Activated CD8-positive, alpha-beta memory T cell treated with anti-CD3 and anti-CD28 coated beads for 36 hours (primary cell): ENCODE measurements at regions not wholly inside any gene's neighbourhood (a gene's known extent, or its start where the extent isn't known, plus 50 kb on each side); places are given as distances from the start of the nearest gene placed in this dataset.

Source experiments
- CTCF ChIA-PET: fragments of 350-600 bp; sonication (Branson Sonifier 250); formaldehyde crosslinking; loops from one replicate; lab custom pipeline; 2021; ENCODE audit warnings: antibody characterized with exemption; lab: Charles Lee
- POLR2A ChIA-PET: fragments of 350-600 bp; sonication (Branson Sonifier 250); formaldehyde crosslinking; loops from one replicate; lab custom pipeline; 2021; ENCODE audit warnings: antibody characterized with exemption; lab: Charles Lee

DNA sequence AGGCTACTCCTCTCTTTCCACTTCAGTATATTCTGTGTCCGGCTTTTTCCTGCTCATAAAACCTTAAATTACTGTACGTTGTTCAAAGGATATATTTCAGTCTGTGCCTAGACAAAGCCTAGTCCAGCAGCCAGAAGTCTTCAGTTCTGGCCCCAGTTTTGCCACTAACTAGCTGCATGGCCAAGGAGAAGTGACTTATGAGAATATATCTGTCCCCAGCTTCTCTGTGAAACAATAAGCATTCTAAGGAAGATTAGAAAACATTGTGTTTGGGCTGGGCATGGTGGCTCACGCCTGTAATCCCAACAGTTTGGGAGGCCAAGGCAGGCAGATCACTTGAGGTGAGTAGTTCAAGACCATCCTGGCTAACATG is 105.0 kb upstream of the HDAC9 start:
- ChIA-PET CTCF (no interaction called here), POLR2A (no interaction called here)

DNA sequence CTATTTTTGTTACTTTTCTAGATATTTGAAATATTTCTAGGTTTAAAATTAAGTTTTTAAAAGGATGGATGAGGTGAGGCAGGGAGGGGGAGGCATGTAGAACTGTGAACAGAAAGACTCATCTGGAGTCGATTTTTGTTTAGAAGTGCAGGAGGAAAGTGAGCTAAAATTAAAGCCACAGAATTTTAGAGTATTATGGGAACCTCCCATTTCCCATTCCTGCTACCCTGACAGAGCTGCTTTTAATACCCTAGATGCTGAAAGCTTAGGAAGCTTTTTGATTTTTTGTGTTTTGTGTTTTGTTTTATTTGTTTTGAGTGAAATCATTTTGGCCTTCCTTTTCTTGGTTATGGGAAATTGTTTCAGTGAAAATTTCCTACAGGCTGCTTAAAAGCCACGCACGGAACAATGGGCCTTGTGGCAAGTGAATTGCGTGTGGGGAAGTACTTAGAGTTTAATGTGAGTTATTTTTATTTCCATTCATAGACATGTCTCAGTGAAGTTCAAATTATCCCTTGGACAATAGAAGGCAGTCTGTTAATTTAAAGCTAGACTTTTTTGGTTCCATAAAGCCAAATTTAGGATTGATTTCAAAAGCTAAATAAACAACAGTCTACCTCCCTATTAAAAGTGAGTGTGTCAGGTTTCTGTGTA is 102.0 kb upstream of the HDAC9 start:
- CTCF ChIA-PET, result no interaction called here
- POLR2A ChIA-PET, result no interaction called here

DNA sequence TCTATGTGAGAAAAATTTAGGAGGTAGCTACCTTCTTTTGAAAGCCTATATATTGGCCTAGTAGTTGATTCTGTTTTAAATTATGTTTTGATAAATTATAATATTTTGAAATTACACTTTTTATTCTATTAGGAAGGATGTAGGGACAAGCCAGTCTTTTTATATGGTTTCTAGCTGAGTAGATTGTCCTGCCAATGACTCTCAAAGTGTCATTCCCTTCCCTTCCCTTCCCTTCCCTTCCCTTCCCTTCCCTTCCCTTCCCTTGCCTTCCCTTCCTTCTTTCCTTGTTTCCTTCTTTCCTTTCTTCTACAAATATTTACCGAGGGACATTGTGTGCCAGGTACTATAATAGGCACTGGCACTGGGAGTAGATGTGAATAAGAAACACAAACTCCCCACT is 99.7 kb upstream of the HDAC9 start:
- POLR2A ChIA-PET, result no interaction called here
- CTCF ChIA-PET, result no interaction called here

DNA sequence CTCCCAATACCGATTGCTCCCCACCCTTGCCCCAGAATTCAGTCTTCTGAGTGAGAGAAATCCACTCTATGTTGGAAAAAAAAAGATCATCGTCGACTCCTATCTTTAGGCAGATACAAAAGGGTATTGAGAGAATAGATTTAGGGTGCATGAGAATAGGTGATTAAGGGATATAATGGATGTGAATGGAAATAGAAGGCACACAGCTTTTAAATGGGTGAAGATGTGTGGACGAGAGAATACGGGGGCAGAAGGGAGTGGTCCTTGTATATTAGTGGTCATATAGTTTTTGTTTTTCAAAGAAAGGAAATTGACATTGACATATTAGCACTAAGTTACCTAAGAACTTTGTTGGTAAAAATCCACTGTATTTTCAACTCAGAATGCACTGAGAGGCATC is 98.6 kb upstream of the HDAC9 start:
- POLR2A ChIA-PET, result no interaction called here

DNA sequence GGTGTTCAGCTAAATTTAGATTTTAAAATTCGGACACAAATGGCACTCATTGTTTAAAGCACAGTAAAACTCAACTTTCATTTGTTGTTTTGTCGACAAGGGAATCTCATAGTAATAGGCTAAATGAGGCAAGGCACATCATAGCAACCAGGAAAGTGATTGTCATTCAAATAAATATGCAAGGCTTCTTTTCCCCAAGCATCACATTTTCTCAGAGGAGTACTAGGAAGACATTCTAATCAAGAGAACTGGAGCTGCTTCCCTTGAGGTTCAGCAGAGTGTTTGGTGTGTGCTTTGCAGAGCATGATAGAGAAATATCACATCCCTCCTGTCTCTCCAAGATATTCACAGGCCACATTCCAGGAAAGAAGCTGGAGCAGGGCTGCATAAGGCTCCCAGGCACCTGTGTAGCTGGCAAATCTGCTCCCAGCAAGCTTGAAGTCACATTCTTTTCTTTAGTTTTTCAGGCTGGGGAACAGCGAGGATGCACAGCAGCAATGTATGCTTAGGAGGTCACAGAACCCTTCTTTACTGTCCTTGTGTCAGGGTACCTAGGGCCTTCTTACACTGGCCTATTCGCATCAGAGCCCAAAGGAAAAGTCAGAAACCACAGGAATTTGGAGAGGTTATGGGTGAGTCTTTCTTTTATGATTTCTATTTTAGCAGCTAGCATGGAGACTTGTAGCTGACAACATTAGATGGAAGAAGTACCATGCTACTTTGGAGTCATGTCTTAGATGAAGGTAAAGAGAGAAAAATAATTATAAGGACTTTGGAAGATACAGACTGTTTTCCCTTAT is 95.9 kb upstream of the HDAC9 start:
- CTCF ChIA-PET, result no interaction called here
- POLR2A ChIA-PET, result no interaction called here

More for the DNA sequence above, 98.6 kb upstream of the HDAC9 start:
- CTCF ChIA-PET, result interaction anchor here (0.6 kb wide), 1 partner anchor 14 kb away, joined by 4 read pairs; no protein-coding TSS in a partner anchor

DNA sequence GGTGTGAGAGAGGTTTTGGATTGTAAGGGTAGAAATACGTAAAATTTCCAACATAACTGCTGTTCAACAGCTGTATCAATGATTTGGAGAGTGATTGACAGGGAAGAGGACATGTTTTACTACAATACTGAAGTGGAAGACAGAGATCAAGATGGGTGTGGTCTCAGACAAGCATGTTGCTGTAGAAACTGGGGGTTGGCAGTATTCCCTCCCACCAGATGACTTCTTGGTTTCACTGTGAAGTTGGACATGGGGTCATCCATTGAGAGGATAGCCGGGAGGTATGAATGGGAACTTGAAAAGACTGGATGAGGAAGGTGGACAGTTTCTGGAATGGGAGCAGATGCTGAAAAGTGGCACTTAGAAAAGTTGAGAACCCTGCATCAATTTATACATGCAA is 95.3 kb upstream of the HDAC9 start:
- POLR2A ChIA-PET, result no interaction called here
- CTCF ChIA-PET, result no interaction called here

DNA sequence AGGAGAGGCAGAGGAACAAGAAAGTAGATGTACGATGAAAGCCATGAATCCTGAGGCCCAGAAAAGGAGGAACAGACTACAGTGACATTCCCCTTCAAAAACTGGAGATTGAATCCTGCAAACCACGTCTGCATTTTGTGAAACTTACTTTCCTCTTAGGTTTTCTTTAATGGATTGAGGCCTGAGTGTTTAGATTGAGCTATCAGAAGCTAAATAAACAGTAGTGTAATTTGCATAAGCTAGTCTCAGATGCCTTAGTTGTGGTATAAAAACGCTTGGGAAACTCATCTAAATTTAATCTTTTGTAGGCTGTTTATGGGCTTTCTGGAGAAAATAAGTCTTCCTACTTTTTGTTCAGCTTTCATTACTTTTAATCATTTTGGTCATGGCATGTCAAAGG is 94.8 kb upstream of the HDAC9 start:
- ChIA-PET POLR2A (no interaction called here), CTCF (no interaction called here)

DNA sequence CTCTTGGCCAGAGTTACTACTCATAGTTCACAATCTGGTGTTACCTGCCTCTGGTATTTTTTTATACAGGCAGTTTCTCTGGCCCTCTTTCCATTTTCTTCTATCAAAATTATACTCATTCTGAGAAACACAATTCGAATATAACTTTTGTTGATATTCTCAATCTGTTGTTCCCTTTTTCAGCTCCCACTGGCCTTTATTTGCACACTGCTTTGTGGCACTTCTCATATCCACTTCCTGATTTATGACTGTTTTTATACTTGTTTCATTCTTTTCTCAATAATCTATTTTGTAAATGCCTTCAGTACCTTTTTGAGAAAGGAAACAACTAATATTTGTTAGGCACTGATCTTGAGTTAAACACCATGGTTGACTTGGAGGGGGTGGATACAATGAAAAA is 93.8 kb upstream of the HDAC9 start:
- CTCF ChIA-PET, result no interaction called here
- POLR2A ChIA-PET, result no interaction called here

DNA sequence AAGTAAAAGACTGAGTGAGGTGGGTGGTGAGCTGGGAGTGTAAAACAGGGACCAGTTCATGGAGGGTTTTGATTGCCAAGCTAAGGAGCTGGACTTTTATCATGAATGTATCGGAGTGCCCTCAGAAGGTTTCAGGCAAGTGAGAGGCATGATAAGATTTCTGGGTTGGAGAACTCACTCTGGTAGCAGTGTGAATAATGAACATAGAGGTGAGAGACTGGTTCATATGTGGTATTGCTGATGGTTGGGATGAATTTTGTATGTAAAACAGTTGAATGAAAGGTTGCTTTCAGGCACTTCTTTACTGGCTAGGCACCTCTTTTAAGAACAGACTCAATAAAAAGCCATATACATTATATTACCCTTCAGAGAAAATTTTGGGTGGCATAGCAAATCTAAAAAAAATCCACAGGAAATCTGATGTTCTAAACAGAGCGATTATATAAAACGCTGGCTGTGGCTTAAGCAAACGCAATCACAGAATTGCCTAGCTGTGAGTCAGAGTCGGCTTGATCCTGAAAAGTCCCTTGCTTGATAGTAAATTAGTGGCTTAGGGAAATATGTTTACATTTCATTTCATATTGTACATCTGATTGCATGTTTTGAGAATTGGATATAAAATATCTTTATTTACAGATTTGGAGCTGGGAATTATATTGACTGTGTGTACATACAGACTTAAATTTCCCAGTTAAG is 92.9 kb upstream of the HDAC9 start:
- ChIA-PET POLR2A (no interaction called here), CTCF (no interaction called here)

DNA sequence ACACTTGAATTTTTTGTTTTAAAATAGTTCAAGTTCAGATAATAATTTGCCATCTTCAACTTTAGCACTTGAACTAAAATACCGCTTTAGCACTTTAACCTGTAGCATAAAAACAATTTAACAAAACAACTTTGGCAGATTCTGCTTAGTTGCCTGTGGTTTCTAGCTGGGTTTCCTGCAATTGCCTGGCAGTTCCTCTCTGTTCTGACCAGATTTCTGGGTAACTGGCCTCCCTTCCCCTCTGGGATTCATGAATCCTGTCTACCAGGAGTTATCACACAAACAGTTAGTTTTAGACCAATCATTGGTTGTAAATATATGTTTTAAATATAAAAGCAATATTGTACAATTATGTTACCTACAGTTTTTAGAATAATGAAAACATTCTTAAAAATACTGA is 89.8 kb upstream of the HDAC9 start:
- CTCF ChIA-PET, result no interaction called here

DNA sequence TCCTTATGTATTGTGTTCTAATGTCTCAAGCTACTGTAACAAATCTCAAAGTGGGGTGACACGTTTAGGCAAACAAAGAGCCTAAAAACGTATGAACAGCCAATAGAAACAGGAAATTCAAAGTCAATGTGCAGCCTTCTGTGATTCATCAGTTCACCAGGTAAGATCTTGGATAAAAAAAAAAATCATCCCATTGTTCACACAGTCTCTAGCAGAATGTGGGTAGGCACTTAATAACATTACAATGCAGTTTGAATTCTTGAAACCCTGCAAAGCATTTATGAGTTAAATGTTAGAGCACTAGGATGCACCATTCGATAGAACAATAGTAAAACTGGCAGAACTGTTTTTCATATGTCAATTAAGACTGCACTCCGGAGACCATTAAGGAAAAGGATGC is 88.2 kb upstream of the HDAC9 start:
- ChIA-PET CTCF (no interaction called here), POLR2A (no interaction called here)

More for the DNA sequence above, 89.8 kb upstream of the HDAC9 start:
- POLR2A ChIA-PET, result no interaction called here

DNA sequence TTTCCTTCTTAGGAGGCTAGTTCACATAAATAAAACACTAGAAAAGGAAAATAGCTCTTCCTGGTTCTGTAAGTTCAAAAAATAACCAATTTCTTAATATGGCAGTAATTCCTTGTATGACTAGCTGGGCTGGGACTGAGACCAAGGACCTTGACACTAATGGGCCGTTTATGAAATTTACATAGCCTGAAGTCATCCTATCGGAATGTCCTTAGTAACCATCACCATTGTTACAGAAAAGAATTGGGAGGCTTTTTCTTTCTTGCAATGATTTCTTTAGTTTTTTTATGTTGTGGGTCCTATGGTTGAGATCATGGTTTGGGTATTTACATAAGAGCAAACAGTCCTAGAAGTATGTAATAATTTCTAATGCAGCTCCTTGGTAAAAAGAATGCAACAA is 87.1 kb upstream of the HDAC9 start:
- CTCF ChIA-PET, result no interaction called here
- POLR2A ChIA-PET, result no interaction called here

DNA sequence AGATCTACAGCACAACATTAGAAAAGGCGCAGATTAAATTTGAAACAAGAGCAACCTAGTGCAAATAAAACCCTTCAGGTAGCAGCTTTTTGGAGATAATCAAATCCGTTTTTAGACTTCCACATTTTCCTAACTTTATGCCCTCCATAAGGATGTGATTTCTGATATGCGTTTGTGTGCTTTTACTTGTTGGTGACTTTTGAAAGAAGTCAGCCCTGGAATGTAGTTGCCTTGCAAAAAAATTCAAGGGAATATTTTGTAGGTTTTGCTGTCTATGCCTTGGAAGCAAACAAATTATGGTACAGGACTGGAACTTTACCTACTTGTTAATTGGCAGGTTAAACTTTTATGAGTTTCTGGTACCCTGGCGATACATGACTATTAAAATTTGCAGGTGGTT is 86.7 kb upstream of the HDAC9 start:
- POLR2A ChIA-PET, result no interaction called here
- CTCF ChIA-PET, result no interaction called here

DNA sequence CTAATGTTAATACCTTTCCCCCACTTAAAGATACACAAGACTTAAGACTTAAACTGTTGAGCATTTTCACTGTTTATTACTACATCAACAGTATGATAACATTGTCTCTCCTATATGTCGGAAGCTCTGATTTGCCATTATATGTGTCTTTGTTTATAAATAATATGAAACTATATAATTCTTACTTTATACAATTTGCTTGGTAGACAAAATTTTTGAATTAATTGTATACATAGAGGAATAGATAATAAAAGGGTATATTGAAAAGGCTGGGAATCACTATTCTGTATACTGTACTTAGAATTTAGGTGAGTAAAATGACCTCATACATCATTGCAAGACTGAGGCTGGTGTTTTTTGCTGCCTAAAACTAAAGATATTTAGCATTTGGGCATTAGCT is 82.1 kb upstream of the HDAC9 start:
- ChIA-PET POLR2A (no interaction called here), CTCF (no interaction called here)

DNA sequence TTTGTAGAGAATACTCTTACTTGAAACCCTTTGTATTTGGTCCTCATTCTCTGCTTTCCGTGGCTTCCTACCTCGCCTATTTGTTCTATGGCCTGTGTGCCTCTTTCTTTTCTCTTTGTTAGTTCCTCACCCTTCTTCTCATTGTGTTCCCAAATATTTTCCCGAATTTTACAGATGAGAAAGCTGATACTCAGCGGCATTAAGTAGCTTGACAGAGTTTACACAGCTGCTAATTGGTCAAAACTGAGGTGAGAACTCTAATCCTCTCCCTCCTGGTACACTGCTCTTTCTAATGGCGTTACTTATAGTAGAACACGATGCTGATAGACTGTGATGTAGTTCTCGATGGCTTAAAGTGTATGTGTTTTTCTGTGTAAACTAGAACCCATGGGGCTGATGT is 80.7 kb upstream of the HDAC9 start:
- ChIA-PET POLR2A (no interaction called here), CTCF (no interaction called here)

DNA sequence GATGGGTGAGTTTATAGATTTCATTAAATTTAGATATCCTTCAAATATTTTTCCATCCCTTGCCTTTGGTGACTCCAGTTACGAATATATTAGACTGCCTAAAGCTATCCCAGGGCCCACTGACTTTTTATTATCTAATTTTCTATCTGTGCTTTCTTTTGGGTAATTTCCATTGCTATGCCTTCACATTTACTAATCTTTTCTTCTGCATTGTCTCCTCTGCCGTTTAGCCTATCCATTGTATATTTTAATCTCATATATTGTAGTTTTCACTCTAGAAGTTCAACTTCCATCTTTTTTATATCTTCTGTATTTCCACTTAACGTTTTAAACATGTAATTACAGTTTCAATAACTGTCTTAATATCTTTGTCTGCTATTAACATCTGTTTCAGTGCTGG is 78.6 kb upstream of the HDAC9 start:
- POLR2A ChIA-PET, result no interaction called here
- CTCF ChIA-PET, result no interaction called here

DNA sequence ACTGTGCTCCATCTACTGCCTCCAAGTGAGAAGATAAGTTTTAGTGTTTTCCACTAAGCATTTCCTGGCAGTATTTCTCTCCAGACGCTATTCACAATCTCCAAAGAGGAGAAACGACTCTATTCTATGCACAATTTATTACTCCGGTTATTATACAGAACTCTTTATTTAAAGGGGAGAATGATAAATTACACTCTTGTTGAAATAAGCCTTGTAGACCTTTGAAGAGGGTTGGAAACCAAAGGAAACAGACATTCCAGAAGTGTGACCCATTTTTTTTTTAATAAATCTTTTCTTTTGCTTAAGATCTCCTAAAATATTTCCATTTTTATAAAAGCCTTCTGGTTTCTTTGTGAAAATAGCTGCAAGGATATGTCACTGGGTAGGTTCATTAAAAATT is 76.1 kb upstream of the HDAC9 start:
- CTCF ChIA-PET, result no interaction called here
- POLR2A ChIA-PET, result no interaction called here

DNA sequence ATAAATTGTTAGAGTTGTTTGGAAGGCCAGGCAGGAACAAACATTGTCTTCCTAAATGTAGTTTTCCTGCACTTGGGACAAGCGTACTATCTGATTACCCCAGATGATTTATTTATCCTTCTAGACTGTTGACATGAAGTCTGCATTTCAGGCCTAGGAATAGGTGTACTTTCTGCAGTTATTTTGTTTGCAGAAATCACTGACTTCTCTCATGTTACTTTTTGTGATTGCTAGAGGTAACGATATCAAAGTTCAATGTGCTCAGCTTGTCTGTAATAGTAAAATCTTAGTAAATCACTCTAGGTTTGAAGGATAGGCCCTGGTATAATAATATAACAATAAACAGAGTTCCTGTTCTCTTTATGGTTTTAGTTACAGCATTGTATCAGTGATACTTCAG is 75.4 kb upstream of the HDAC9 start:
- POLR2A ChIA-PET, result no interaction called here

DNA sequence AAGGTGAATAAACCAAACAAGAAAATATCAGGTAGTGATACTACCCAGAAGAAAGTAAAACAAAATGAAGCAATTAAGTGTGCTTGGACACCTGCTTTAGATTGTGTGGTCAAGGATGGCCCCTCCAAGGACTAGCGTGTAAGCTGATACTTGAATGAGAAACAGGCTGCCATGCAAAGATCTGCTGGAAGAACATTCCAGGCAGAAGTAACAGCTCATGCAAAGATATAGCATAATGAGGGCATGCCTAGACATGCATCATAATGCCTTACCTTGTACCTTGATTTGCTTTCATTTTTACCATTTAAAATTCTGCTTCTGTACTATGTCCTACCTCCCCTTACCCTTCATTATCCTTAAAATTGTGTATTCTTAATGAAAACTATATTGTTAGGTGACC is 74.8 kb upstream of the HDAC9 start:
- CTCF ChIA-PET, result no interaction called here

More for the DNA sequence above, 75.4 kb upstream of the HDAC9 start:
- CTCF ChIA-PET, result no interaction called here

DNA sequence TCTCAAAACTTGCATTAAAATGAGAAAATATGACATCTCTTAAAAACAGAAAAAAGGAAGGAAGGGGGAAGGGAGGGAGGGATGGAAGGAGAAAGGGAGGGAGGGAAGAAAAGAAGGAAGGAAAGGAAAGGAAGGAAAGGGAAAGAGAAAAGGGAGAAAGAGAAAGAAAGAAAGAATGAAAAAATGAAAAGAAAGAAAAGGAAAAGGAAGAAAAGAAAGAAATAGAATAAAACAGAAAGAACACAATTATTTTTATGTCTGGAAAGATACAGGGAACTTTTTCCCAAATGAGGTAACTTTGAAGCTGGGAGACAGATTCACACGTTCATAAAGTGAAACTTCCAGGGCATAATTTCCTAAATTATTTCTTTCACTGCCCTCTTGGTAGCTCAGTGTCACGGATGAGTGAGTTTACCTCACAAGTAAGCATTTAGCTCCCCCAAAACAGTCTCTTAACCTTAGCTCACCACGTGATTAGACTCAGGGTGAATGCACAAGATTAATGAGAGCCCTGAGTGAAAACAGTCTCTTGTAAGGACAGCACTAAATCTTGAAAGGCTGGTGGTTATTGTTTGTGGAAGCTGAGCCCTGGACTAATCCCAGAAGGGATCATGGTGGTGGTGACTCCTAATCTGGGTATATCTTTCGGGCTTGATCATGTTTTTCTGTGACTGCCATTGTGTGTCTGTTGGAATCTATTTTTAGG is 74.1 kb upstream of the HDAC9 start:
- ChIA-PET CTCF (no interaction called here), POLR2A (no interaction called here)

More for the DNA sequence above, 74.8 kb upstream of the HDAC9 start:
- POLR2A ChIA-PET, result no interaction called here
